HG02571 (cell line): ENCODE measurements at regions not wholly inside any gene's neighbourhood (a gene's known extent, or its start where the extent isn't known, plus 50 kb on each side); places are given as distances from the start of the nearest gene placed in this dataset.

Experiments used
- ATAC-seq: cut with Tn5 transposase; IDR thresholded peaks from one replicate; pipeline ENCODE4 v1.9.1; 2021; ENCODE audit warnings: mild to moderate bottlenecking, moderate library complexity; ENCODE audit not compliant: unreplicated experiment

DNA sequence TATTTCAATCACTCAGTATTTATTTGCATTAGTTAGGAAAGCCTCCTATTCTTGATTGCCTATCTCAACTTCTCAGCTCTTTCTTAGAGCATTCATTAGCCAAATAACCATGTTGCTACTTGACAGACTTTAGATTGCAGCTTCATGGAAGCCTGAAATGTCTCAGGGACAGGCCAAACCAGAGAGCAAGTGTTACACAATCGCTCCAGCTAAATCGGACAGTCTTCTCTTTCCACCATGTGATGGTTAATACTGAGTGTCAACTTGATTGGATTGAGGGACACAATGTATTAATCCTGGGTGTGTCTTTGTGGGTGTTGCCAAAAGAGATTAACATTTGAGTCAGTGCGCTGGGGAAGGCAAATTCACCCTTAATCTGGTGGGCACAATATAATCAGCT is 106.5 kb upstream of the DRD2 start:
- no peak for ATAC-seq

DNA sequence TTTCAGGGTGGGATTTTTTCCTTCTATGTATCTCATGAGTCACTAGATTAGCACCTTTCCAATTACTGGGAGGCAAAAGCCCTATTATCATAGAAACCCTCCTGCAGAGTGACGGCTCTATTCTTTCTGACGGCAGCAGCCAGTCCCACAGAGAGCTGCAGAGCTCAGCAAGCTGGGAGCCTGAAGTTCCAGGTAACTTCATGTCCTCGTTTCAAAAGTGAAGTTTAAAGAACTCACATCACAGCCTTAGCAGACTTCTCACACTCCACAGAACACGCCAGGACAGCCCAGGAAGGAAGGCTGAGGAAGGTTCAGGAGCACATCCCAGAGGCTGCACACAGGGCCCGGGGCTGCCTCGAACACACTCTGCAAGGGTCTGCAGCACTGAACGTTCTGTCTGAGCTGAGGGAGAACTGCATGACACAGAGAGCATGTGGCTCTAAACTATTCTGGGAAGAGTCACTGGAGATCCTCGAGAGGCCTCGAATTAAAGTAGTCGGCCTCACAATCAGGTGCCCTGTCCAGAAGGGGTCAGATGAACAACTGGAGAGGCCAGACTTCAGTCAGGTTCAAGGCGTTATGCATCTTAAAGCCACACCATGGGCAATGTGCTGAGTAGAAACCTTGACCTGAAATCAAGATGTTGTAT is 104.2 kb upstream of the DRD2 start:
- ATAC-seq, result no peak

GRCh38 chr11:113578715-113579250 is 103.6 kb upstream of the DRD2 start:
- no peak for ATAC-seq

DNA sequence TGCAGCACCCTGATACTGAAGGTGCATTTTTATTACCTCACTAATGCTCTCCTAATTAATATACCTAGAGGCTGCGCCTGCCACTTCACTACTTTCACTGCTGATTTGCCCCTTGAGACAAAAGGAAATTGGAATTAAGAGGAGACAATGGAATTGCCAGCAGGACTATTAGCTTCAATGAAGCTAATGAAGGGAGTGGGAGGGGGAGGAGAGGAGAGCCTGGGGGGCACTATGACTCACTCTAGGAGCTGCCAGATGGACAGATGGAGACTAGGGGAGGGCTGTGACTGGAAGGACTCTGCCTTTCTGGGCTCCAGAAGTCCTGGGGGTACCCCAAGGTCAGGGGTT is 102.8 kb upstream of the DRD2 start:
- ATAC-seq, result no peak

DNA sequence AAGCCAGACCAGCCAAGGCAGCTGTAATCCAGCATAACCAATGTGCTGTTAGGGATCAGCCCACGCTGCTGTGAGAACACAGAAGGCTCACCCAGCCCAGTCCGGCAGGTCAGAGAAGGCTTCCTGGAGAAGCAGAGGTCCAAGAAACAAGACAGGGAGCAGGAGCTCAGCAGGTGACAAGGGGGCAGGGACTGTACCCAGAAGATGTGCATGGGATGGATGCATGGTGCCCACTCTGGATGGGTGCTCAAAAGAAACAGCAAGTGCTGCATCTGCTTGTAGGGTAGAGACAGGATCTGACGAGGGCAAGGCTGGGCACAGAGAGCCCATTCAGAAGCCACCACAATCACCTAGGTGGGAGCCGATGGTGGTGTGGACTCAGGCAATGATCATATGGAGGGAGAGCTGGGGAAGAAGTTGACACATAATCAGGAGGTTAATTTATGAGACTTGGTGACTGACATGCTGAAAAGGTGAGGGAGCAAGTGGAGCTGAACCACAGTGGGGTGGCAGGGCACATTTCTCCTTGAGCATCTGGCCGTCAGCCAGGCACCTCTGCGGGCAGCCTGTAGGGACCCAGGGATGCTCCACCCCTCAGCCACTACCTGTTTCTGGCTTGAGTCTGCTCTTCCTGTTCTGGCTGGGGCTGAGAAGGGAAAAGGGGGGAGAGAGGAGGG is 102.3 kb upstream of the DRD2 start:
- ATAC-seq, result no peak

- no peak for ATAC-seq
Measured at GRCh38 chr11:113574586-113574985, 99.4 kb upstream of the DRD2 start.

GRCh38 chr11:113574171-113574570 is 99.0 kb upstream of the DRD2 start:
- ATAC-seq, result no peak

GRCh38 chr11:113572136-113572735 is 97.0 kb upstream of the DRD2 start:
- ATAC-seq, result no peak

DNA sequence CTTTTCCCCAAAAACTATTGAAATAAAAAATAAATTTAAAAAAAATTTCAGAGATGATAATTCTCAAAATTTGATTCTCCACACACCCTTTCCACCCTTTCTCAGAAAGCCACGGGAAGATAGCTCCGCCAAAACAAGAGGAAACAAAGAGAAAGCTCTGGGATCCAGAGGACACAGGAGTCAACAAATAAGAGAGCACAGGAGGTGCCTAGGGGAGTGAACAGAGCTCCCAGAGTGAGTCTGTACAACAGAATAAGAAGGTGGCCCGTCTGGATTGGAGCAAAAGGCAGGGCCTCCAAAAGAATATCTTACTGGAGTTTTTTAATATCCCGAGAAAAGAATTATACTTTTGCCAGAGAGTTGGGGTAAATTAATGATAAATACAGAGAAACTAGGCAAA is 96.3 kb upstream of the DRD2 start:
- no peak for ATAC-seq

DNA sequence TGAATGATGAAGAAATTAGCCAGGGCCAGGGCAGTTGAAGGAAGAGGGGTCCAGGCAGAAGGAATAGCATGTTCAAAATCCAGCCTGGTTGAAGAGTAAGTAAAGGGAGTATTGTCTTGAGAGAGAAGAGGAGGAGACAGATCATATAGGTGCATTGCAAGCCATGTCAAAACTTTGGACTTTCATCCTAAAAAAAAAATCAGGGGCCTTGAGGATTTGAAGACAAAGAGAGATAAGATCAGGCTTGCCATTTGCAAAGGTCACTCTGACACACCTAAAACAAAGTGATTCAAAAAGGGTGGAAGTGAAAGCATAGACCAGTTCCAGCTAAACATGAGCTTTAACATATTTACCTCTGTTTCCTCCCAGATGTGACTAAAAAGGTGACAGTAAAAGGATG is 95.7 kb upstream of the DRD2 start:
- no peak for ATAC-seq

DNA sequence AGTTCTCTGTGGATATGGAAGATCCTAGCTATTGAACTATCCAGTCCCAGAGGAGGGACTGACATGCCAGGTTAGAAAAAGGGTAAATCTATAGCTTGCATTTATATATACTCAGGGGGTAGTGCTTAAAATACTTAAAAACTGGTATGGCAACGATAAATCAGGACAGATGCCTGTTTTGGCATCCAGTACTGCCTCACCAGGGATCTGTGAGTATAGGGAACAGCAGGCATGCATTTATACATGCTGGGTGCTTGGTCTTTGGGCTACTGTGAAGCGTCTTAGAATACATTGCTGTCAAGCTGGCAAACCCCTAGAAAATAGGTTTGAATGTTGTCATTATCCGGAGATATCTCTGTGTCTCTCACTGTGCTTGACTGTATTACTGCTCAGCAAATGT is 94.2 kb upstream of the DRD2 start:
- no peak for ATAC-seq

DNA sequence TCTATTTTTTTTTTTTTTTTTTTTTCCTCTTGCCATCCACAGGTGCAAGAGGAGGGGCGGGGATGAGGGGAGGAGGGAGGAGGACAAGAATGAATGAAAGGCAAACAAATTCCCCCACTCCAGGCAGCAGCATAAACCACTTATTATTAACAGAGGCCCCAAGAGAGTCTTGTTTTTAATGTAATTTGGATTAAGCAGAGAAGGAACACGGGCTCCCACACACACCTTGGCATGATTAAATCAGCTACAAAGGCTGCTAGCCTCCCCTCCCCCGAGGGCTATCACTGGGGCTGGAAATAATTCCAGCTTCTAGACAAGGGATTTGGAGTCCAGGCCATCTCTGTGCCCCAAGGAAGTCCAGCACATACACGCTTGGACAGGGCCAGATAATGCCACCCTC is 93.4 kb upstream of the DRD2 start:
- no peak for ATAC-seq

GRCh38 chr11:113567867-113568544 is 92.8 kb upstream of the DRD2 start:
- ATAC-seq, result no peak

DNA sequence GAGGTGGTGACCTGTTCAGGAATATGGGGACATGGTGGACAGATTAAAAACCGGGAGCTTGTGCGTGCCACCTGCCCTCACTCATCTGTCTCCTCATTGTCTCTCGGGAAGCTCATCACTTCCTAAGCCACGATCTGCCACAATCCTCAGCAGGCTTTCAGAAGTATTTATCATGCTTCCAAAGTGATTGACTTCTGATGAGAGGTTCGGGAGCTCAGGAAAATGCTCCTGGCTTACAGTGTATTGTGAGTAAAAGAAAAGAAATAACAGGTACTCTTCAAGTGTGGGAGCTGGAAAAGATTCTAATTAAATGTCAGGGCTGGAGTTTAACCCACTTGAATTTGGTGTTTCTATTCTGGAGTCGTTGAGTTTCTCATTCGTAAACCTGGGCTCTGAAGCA is 91.9 kb upstream of the DRD2 start:
- ATAC-seq, result no peak

DNA sequence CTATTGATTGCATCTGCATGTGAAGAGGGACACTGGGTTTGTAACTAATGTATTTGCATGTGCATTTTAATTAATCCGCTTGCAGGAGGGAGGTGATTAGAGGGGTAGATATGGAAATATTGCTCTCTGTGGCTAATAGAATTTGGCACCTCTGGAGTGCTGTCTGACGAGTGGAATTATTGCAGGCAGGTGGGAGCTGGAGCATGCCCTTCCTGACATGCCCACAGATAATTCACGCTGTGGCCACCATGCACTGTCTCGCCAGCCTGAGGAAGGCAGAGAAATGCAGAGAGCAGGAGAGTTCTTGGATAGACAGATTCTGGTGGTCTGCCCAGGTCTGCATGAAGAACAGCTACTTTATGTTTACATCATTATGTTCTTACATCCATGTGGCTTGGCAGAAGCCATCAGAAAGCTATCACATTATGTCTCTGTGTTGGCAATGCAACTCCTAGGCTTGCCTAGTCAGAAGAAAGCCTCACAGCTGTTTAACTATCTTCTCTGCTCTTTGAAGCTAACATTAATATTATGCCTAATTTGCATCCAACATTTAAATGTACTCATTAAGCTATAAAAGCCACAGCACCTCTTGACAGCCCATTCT is 89.4 kb upstream of the DRD2 start:
- ATAC-seq, result no peak

DNA sequence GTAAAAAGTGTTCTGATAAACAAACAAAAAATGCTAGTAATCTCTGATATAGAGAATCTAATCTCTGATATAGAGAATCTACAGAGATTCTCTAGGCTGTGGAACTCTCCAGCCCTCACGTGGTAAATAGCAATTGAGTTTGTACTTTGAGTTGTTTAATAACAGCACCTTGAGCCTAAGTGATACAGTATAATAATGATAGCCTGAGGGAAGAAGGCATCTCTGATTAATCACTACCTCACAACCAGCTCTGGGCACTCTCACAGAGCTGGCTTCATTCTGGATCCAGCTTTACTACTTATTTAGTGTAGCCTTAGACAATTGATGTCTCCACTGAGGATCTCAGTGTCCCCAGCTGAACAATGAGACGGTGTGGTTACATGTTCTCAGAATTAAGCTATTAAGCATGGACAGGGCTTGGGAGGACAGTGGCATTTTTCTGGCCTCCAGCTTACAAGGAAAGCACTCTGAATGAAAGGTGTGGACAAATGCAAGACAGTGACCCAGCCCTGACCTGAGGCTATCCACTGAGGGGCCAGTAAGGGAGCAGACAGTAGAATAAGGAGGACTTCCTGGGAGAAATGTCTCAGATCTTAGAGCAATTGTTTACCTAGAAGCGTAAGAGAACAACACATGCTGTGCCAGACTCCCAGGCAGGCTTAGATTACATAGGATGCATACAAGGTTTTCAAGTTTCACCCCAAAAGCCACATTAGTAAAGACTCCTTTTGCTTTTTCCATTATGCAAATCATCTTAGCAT is 88.7 kb upstream of the DRD2 start:
- no peak for ATAC-seq

GRCh38 chr11:113562981-113563461 is 87.8 kb upstream of the DRD2 start:
- no peak for ATAC-seq

DNA sequence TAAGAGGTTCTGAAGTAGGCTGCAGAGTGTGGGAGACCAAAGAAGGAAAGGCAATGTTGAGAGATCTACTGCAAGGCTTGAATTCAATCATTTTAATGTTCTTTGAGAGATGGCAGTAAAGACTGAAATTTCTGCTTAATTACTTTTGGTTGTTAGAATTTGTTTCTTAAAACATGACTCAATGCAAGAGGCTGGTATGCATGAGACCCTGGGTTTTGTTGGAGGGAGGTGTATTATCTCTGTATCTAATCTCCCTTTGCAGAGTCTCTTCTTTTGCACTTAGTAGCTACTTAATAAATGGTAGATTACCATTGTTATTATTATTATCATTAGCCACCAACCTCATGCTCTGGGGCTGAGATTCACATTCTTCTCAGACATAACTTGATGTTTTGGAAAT is 87.4 kb upstream of the DRD2 start:
- no peak for ATAC-seq

- no peak for ATAC-seq
Measured at GRCh38 chr11:113557926-113558325, 82.7 kb upstream of the DRD2 start.

- no peak for ATAC-seq
Measured at GRCh38 chr11:113556036-113556435, 80.8 kb upstream of the DRD2 start.
